CD4-positive, alpha-beta memory T cell (primary cell): ENCODE measurements at regions not wholly inside any gene's neighbourhood (a gene's known extent, or its start where the extent isn't known, plus 50 kb on each side); places are given as distances from the start of the nearest gene placed in this dataset.

Experiments used
- CTCF ChIA-PET: fragments of 350-600 bp; sonication (Branson Sonifier 250); formaldehyde crosslinking; loops from one replicate; lab custom pipeline; 2021; ENCODE audit warnings: inconsistent platforms; ENCODE audit not compliant: partially characterized antibody; lab: Charles Lee
- POLR2A ChIA-PET: fragments of 350-600 bp; sonication (Branson Sonifier 250); formaldehyde crosslinking; loops from one replicate; lab custom pipeline; 2021; ENCODE audit not compliant: partially characterized antibody; lab: Charles Lee
- DNase-seq, 5 donors: peaks; one replicate each; pipeline versions ENCODE4 v3.0.0 to v3.0.0-alpha.2; 2020 to 2022; ENCODE audit warnings: mixed read lengths in 1 of 5
- H3K27ac ChIP-seq: one replicate; pipeline ENCODE4 v1.7.0; 2013; ENCODE audit warnings: low read depth, low read length
- H3K27me3 ChIP-seq: 2 replicates; pipeline ENCODE4 v1.7.0; 2013; ENCODE audit warnings: mild to moderate bottlenecking, low read length, moderate library complexity; ENCODE audit not compliant: insufficient read depth
- H3K36me3 ChIP-seq: 2 replicates; pipeline ENCODE4 v1.7.0; 2013; ENCODE audit warnings: mild to moderate bottlenecking, low read length, moderate library complexity; ENCODE audit not compliant: insufficient read depth
- H3K4me1 ChIP-seq: 2 replicates; pipeline ENCODE4 v1.7.0; 2013; ENCODE audit warnings: mild to moderate bottlenecking, low read length, moderate library complexity; ENCODE audit not compliant: insufficient read depth
- H3K4me3 ChIP-seq, 2 donors: one replicate each; pipeline ENCODE4 v1.7.0; 2013; ENCODE audit warnings: low read length in 2 of 2, mild to moderate bottlenecking in 1 of 2
- H3K9me3 ChIP-seq, 2 donors: one replicate each; pipeline ENCODE4 v1.7.0; 2013; ENCODE audit warnings: low read length in 2 of 2, control low read depth in 1 of 2; ENCODE audit not compliant: control insufficient read depth in 1 of 2
- H3K27ac Mint-ChIP-seq, 7 donors: one replicate each; pipeline ENCODE4 v1.8.0; 2020 to 2021; ENCODE audit warnings: mixed read lengths in 7 of 7, mild to moderate bottlenecking in 6 of 7, inconsistent platforms in 3 of 7, moderate library complexity in 3 of 7
- H3K27me3 Mint-ChIP-seq, 2 donors: one replicate each; pipeline ENCODE4 v1.8.0; 2020 to 2021; ENCODE audit warnings: mixed read lengths in 2 of 2
- H3K36me3 Mint-ChIP-seq, 2 donors: one replicate each; pipeline ENCODE4 v1.8.0; 2020 to 2021; ENCODE audit warnings: mixed read lengths in 2 of 2, inconsistent platforms in 1 of 2, mild to moderate bottlenecking in 1 of 2
- H3K4me1 Mint-ChIP-seq, 4 donors: one replicate each; pipeline ENCODE4 v1.8.0; 2020 to 2021; ENCODE audit warnings: mixed read lengths in 4 of 4, mild to moderate bottlenecking in 1 of 4
- H3K4me3 Mint-ChIP-seq, 8 donors: one replicate each; pipeline ENCODE4 v1.8.0; 2020 to 2021; ENCODE audit warnings: mixed read lengths in 8 of 8, mild to moderate bottlenecking in 7 of 8, moderate library complexity in 6 of 8, inconsistent platforms in 3 of 8
- H3K9me3 Mint-ChIP-seq, 8 donors: one replicate each; pipeline ENCODE4 v1.8.0; 2020 to 2021; ENCODE audit warnings: mixed read lengths in 8 of 8, mild to moderate bottlenecking in 5 of 8, inconsistent platforms in 3 of 8, moderate library complexity in 1 of 8
- intact Hi-C: fragments of 100-400 bp; cut with micrococcal nuclease; formaldehyde crosslinking; loops from one replicate; pipeline ENCODE4 v1.15.1; 2023

- Mint-ChIP-seq H3K4me1 (no peaks in the 10 kb centered on the region), H3K9me3 (peaks cover 0 to 2% (median 0%) of the 10 kb centered on the region in 8 donors), H3K4me3 (no peak overlapping the region), H3K27me3 (peaks cover 3 to 9% of the 10 kb centered on the region in 2 donors), H3K36me3 (no peaks in the 10 kb centered on the region), H3K27ac (no peak overlapping the region)
- POLR2A ChIA-PET = no interaction called here
- no peaks in the 10 kb centered on the region for H3K9me3 ChIP-seq
- intact Hi-C loops = no loop called here
- H3K27ac ChIP-seq = no peak overlapping the region
- CTCF ChIA-PET = no interaction called here
- H3K27me3 ChIP-seq = no peaks in the 10 kb centered on the region
- no peak overlapping the region for H3K4me3 ChIP-seq
- no peaks in the 10 kb centered on the region for H3K4me1 ChIP-seq
- H3K36me3 ChIP-seq = no peaks in the 10 kb centered on the region
- DNase-seq = no peak
Measured at GRCh38 chr4:54359919-54360650, 131.0 kb downstream of the PDGFRA start.

DNA sequence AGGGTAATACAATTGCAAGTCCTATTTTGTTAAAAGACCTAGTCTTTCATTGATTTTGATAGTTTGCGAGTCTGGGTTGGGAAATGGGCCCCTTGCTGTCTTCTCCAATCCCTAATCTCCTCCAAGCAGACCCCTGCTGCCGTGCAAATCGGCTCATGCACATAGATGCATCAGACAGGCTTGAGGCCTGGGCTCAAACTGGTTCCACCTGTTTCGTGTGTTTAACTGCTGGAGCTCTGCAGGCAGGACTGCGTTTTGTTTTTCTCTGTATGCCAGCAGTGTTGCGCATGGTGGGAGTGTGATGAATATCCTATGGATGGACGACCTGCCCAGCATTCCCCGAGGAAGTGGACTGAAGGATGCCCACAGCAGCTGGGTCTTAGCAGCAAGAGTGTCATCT lies 133.9 kb downstream of the PDGFRA start:
- POLR2A ChIA-PET = no interaction called here
- intact Hi-C loops = no loop called here
- no peak for DNase-seq

GRCh38 chr4:54365691-54366090 lies 136.6 kb downstream of the PDGFRA start:
- Mint-ChIP-seq H3K27ac (no peak overlapping the region), H3K36me3 (no peaks in the 10 kb centered on the region), H3K4me1 (no peaks in the 10 kb centered on the region), H3K4me3 (no peak overlapping the region), H3K27me3 (peaks cover 1 to 8% of the 10 kb centered on the region in 2 donors), H3K9me3 (peaks cover 0 to 2% (median 0%) of the 10 kb centered on the region in 8 donors)
- Histone ChIP-seq H3K27ac (no peak overlapping the region), H3K4me3 (no peak overlapping the region), H3K36me3 (no peaks in the 10 kb centered on the region), H3K27me3 (no peaks in the 10 kb centered on the region), H3K9me3 (no peaks in the 10 kb centered on the region), H3K4me1 (no peaks in the 10 kb centered on the region)
- CTCF ChIA-PET = no interaction called here
- DNase-seq = no peak
- POLR2A ChIA-PET = no interaction called here
- intact Hi-C loops = no loop called here

More for the DNA sequence above, 133.9 kb downstream of the PDGFRA start:
- H3K4me3 ChIP-seq = no peak overlapping the region
- no peaks in the 10 kb centered on the region for H3K36me3 Mint-ChIP-seq
- CTCF ChIA-PET = no interaction called here
- H3K27ac Mint-ChIP-seq = no peak overlapping the region
- H3K4me1 Mint-ChIP-seq = no peaks in the 10 kb centered on the region
- no peak overlapping the region for H3K27ac ChIP-seq
- H3K4me3 Mint-ChIP-seq = no peak overlapping the region
- H3K9me3 ChIP-seq = no peaks in the 10 kb centered on the region
- H3K9me3 Mint-ChIP-seq = peaks cover 0 to 2% (median 0%) of the 10 kb centered on the region in 8 donors
- H3K4me1 ChIP-seq = no peaks in the 10 kb centered on the region
- no peaks in the 10 kb centered on the region for H3K27me3 ChIP-seq
- H3K36me3 ChIP-seq = no peaks in the 10 kb centered on the region
- peaks cover 0 to 8% of the 10 kb centered on the region in 2 donors for H3K27me3 Mint-ChIP-seq

- ChIA-PET CTCF (interaction anchor here (1.1 kb wide), 1 partner anchor 594 kb away, joined by 3 read pairs; no protein-coding TSS in a partner anchor), POLR2A (no interaction called here)
- H3K27me3 Mint-ChIP-seq = peaks cover 1 to 10% of the 10 kb centered on the region in 2 donors
- no peak overlapping the region for H3K4me3 Mint-ChIP-seq
- H3K4me1 Mint-ChIP-seq = no peaks in the 10 kb centered on the region
- peaks cover 0 to 3% (median 0%) of the 10 kb centered on the region in 8 donors for H3K9me3 Mint-ChIP-seq
- no peak overlapping the region for H3K27ac Mint-ChIP-seq
- intact Hi-C loops = no loop called here
- Histone ChIP-seq H3K4me3 (no peak overlapping the region), H3K27me3 (no peaks in the 10 kb centered on the region), H3K27ac (no peak overlapping the region), H3K9me3 (no peaks in the 10 kb centered on the region), H3K4me1 (no peaks in the 10 kb centered on the region), H3K36me3 (no peaks in the 10 kb centered on the region)
- no peaks in the 10 kb centered on the region for H3K36me3 Mint-ChIP-seq
- no peak for DNase-seq
Measured at GRCh38 chr4:54367059-54367458, 138.0 kb downstream of the PDGFRA start.

GRCh38 chr4:54368281-54369265 lies 139.5 kb downstream of the PDGFRA start:
- Mint-ChIP-seq H3K27ac (no peak overlapping the region), H3K36me3 (no peaks in the 10 kb centered on the region), H3K4me3 (no peak overlapping the region), H3K9me3 (peaks cover 0 to 3% (median 0%) of the 10 kb centered on the region in 8 donors), H3K27me3 (peaks cover 1 to 6% of the 10 kb centered on the region in 2 donors), H3K4me1 (no peaks in the 10 kb centered on the region)
- CTCF ChIA-PET = no interaction called here
- Histone ChIP-seq H3K36me3 (no peaks in the 10 kb centered on the region), H3K4me1 (no peaks in the 10 kb centered on the region), H3K4me3 (no peak overlapping the region), H3K27me3 (no peaks in the 10 kb centered on the region), H3K27ac (no peak overlapping the region), H3K9me3 (no peaks in the 10 kb centered on the region)
- no peak for DNase-seq
- POLR2A ChIA-PET = no interaction called here
- intact Hi-C loops = no loop called here

GRCh38 chr4:54371173-54371572 lies 142.1 kb downstream of the PDGFRA start:
- ChIA-PET CTCF (no interaction called here), POLR2A (no interaction called here)
- Histone ChIP-seq H3K4me3 (no peak overlapping the region), H3K27me3 (no peaks in the 10 kb centered on the region), H3K36me3 (no peaks in the 10 kb centered on the region), H3K27ac (no peak overlapping the region), H3K4me1 (no peaks in the 10 kb centered on the region), H3K9me3 (no peaks in the 10 kb centered on the region)
- no peaks in the 10 kb centered on the region for H3K4me1 Mint-ChIP-seq
- no peaks in the 10 kb centered on the region for H3K36me3 Mint-ChIP-seq
- intact Hi-C loops = no loop called here
- no peak overlapping the region for H3K27ac Mint-ChIP-seq
- H3K4me3 Mint-ChIP-seq = no peak overlapping the region
- H3K9me3 Mint-ChIP-seq = peaks cover 0 to 3% (median 0%) of the 10 kb centered on the region in 8 donors
- H3K27me3 Mint-ChIP-seq = peaks cover 4 to 6% of the 10 kb centered on the region in 2 donors
- no peak for DNase-seq

- no peak overlapping the region for H3K27ac Mint-ChIP-seq
- no peaks in the 10 kb centered on the region for H3K36me3 Mint-ChIP-seq
- intact Hi-C loops = no loop called here
- no peaks in the 10 kb centered on the region for H3K4me1 Mint-ChIP-seq
- no peaks in the 10 kb centered on the region for H3K9me3 ChIP-seq
- POLR2A ChIA-PET = no interaction called here
- no peaks in the 10 kb centered on the region for H3K4me1 ChIP-seq
- no peak for DNase-seq
- H3K27me3 ChIP-seq = no peaks in the 10 kb centered on the region
- no peak overlapping the region for H3K4me3 Mint-ChIP-seq
- H3K4me3 ChIP-seq = no peak overlapping the region
- CTCF ChIA-PET = no interaction called here
- peaks cover 4 to 6% of the 10 kb centered on the region in 2 donors for H3K27me3 Mint-ChIP-seq
- peaks cover 0 to 3% (median 0%) of the 10 kb centered on the region in 8 donors for H3K9me3 Mint-ChIP-seq
- H3K36me3 ChIP-seq = no peaks in the 10 kb centered on the region
- H3K27ac ChIP-seq = no peak overlapping the region
Measured at GRCh38 chr4:54372951-54373350, 143.9 kb downstream of the PDGFRA start.
